ENCODE measurements at regions not wholly inside any gene's neighbourhood (a gene's known extent, or its start where the extent isn't known, plus 50 kb on each side); places are given as distances from the start of the nearest gene placed in this dataset.

GRCh38 chr9:86795823-86796553, 151.3 kb downstream of the GAS1 start (continued):
- no peak for TF ChIP-seq ZNF565 (CRISPR knock-in tag; conservative IDR thresholded peaks at IDR 0.05; ENCODE audit: low read depth)
- no peak for TF ChIP-seq ISL1 (CRISPR knock-in tag; IDR thresholded peaks at IDR 0.05)
- TF ChIP-seq ZFP3 (CRISPR knock-in tag; IDR thresholded peaks at IDR 0.05) = no peak
- no peak for TF ChIP-seq GLIS3 (CRISPR knock-in tag; IDR thresholded peaks at IDR 0.05)

- ATAC-seq = peak; percentile 24
- TF ChIP-seq ISL1 (CRISPR knock-in tag; IDR thresholded peaks at IDR 0.05) (no peak), BACH2 (CRISPR knock-in tag; IDR thresholded peaks at IDR 0.05; ENCODE audit: borderline replicate concordance) (no peak), SNAI2 (CRISPR knock-in tag; IDR thresholded peaks at IDR 0.05) (no peak), ESRRG (CRISPR knock-in tag; IDR thresholded peaks at IDR 0.05) (no peak), OSR1 (CRISPR knock-in tag; IDR thresholded peaks at IDR 0.05) (no peak), TOX (CRISPR knock-in tag; IDR thresholded peaks at IDR 0.05; ENCODE audit: borderline replicate concordance) (no peak), CREB5 (CRISPR knock-in tag; IDR thresholded peaks at IDR 0.05; ENCODE audit: low read depth) (no peak), CSRNP3 (CRISPR knock-in tag; IDR thresholded peaks at IDR 0.05) (no peak), ZNF8 (CRISPR knock-in tag; IDR thresholded peaks at IDR 0.05) (no peak), ZFP3 (CRISPR knock-in tag; IDR thresholded peaks at IDR 0.05) (no peak), ZNF70 (CRISPR knock-in tag; IDR thresholded peaks at IDR 0.05) (no peak), CSDC2 (CRISPR knock-in tag; IDR thresholded peaks at IDR 0.05) (no peak), TCF4 (CRISPR knock-in tag; IDR thresholded peaks at IDR 0.05; ENCODE audit: borderline replicate concordance) (no peak), PATZ1 (CRISPR knock-in tag; IDR thresholded peaks at IDR 0.05; ENCODE audit: borderline replicate concordance) (no peak), PPARA (CRISPR knock-in tag; IDR thresholded peaks at IDR 0.05; ENCODE audit: borderline replicate concordance) (no peak)
- TF ChIP-seq, protein P1, sequence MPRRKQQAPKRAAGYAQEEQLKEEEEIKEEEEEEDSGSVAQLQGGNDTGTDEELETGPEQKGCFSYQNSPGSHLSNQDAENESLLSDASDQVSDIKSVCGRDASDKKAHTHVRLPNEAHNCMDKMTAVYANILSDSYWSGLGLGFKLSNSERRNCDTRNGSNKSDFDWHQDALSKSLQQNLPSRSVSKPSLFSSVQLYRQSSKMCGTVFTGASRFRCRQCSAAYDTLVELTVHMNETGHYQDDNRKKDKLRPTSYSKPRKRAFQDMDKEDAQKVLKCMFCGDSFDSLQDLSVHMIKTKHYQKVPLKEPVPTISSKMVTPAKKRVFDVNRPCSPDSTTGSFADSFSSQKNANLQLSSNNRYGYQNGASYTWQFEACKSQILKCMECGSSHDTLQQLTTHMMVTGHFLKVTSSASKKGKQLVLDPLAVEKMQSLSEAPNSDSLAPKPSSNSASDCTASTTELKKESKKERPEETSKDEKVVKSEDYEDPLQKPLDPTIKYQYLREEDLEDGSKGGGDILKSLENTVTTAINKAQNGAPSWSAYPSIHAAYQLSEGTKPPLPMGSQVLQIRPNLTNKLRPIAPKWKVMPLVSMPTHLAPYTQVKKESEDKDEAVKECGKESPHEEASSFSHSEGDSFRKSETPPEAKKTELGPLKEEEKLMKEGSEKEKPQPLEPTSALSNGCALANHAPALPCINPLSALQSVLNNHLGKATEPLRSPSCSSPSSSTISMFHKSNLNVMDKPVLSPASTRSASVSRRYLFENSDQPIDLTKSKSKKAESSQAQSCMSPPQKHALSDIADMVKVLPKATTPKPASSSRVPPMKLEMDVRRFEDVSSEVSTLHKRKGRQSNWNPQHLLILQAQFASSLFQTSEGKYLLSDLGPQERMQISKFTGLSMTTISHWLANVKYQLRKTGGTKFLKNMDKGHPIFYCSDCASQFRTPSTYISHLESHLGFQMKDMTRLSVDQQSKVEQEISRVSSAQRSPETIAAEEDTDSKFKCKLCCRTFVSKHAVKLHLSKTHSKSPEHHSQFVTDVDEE (CRISPR knock-in tag; IDR thresholded peaks at IDR 0.05) = no peak
These were observed 152.3 kb downstream of the GAS1 start for GRCh38 chr9:86795047-86795442.

DNA sequence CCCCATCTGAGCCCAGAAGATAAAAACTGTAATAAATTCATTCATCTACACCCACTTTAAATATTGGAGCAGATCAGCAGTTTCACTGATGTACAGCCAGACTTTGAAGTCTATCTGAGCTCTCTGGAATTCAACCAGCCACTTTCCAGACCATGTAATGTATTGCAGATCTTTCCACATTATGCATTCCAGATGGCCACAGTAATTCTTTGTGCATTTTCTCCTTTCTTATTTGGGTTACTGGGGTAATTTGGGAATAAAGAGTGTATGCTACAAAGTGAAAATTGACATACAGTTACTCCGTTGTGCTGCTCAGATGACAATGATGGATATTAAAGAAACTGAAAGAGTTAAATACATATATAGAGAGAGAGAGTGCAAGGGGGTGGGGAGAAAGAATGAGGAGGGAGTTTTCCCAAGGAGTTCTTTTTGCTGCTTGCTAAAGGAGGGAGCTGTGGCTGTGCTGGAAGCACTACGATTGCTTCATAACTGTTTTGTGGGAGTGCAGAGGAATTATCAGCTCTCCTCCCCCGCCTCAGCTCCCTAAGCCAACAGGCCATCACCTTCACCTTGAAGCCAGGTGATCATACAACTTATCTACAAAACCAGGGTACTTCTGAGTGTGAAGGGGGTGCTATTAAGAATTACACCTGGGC, 152.8 kb downstream of the GAS1 start:
- no peak for TF ChIP-seq ZNF8 (CRISPR knock-in tag; IDR thresholded peaks at IDR 0.05)
- TF ChIP-seq PPARA (CRISPR knock-in tag; IDR thresholded peaks at IDR 0.05; ENCODE audit: borderline replicate concordance) = no peak
- TF ChIP-seq CSDC2 (CRISPR knock-in tag; IDR thresholded peaks at IDR 0.05) = no peak
- peak; percentile 80 for TF ChIP-seq ISL1 (CRISPR knock-in tag; IDR thresholded peaks at IDR 0.05)
- TF ChIP-seq TCF4 (CRISPR knock-in tag; IDR thresholded peaks at IDR 0.05; ENCODE audit: borderline replicate concordance) = peak; percentile 79; the same call in 1 of the 2 replicates
- peak; percentile 96 for ATAC-seq

- TF ChIP-seq OSR1 (CRISPR knock-in tag; IDR thresholded peaks at IDR 0.05) = no peak
- TF ChIP-seq ZFP3 (CRISPR knock-in tag; IDR thresholded peaks at IDR 0.05) = no peak
- no peak for TF ChIP-seq ZC3H10 (CRISPR knock-in tag; IDR thresholded peaks at IDR 0.05)
- no peak for TF ChIP-seq POU6F1 (CRISPR knock-in tag; IDR thresholded peaks at IDR 0.05; ENCODE audit: borderline replicate concordance, low read depth)
- ATAC-seq = no peak
These were observed 155.2 kb downstream of the GAS1 start for GRCh38 chr9:86792136-86792535.
